HFFc6 (cell line): ENCODE measurements at regions not wholly inside any gene's neighbourhood (a gene's known extent, or its start where the extent isn't known, plus 50 kb on each side); places are given as distances from the start of the nearest gene placed in this dataset.
"Not testable (repeated sequence)": the region's sequence is repeated elsewhere in the genome, so short reads cannot be mapped to it uniquely, and the experiment has no call there.

Experiments
- DNase-seq: peaks from one replicate; pipeline ENCODE4 v3.0.0-alpha.2; 2018
- H3K27ac Mint-ChIP-seq: 2 replicates; pipeline ENCODE4 v1.8.0; 2020; ENCODE audit warnings: mild to moderate bottlenecking, mixed read lengths
- H3K27me3 Mint-ChIP-seq: 2 replicates; pipeline ENCODE4 v1.8.0; 2021; ENCODE audit warnings: mild to moderate bottlenecking, moderate library complexity, mixed read lengths; ENCODE audit not compliant: insufficient read depth
- H3K36me3 Mint-ChIP-seq: 2 replicates; pipeline ENCODE4 v1.8.0; 2021; ENCODE audit warnings: low read depth, mixed read lengths
- H3K4me1 Mint-ChIP-seq: 2 replicates; pipeline ENCODE4 v1.8.0; 2020; ENCODE audit warnings: low read depth, mixed read lengths
- H3K4me3 Mint-ChIP-seq: 2 replicates; pipeline ENCODE4 v1.8.0; 2020; ENCODE audit warnings: mild to moderate bottlenecking, moderate library complexity, mixed read lengths
- H3K9me3 Mint-ChIP-seq: 2 replicates; pipeline ENCODE4 v1.8.0; 2020; ENCODE audit warnings: mild to moderate bottlenecking, mixed read lengths
- TF ChIP-seq, protein P1 (sequence below): fragments of 200-600 bp; sonication (generic); IDR thresholded peaks from 2 replicates; pipeline ENCODE4 v1.5.0; 2021; ENCODE audit warnings: antibody characterized with exemption, mild to moderate bottlenecking

DNA sequence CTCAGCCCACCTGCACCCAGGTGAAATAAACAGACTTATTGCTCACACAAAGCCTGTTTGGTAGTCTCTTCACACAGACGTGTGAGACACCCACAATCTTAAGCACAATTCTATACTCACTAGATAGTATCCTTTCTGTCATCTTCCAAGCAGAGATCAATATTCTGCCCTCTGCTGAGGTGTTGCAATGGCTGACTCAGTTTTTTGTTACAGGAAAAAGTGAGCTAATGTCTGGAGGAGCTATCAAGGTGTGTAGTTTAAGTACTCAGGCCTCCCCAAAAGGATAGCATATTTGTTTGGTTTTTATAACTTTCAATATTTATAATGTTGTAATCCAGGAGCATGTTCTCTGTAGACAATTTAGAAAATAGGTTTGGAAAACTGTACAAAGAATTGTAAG is 775.2 kb upstream of the POU3F4 start:
- H3K4me1 Mint-ChIP-seq: no peaks in the 10 kb centered on the region
- no peak overlapping the region for H3K27ac Mint-ChIP-seq
- H3K27me3 Mint-ChIP-seq: no peaks in the 10 kb centered on the region

DNA sequence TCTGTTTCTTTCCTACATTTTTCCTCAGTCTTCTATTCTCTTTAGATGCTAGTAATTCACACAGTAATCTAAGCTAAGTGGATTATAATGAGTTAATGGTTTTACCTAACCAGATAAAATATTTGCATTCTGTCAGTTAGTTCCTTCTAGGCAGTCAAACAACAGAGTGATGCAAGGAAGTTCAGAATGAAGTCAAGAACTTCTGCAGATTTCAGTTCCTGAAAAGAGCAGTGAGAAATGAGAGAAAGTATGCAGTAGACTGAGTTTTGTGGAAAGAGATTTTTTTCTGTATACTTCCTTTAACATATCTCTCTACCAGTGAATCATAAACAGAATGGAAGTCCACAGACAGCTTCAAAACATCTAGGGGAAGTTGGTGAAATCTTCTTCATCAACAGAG is 774.0 kb upstream of the POU3F4 start:
- Mint-ChIP-seq H3K27ac (no peak overlapping the region), H3K4me3 (no peak overlapping the region), H3K36me3 (no peaks in the 10 kb centered on the region), H3K9me3 (no peaks in the 10 kb centered on the region), H3K4me1 (no peaks in the 10 kb centered on the region), H3K27me3 (no peaks in the 10 kb centered on the region)
- no peak for DNase-seq
- TF ChIP-seq, protein P1, sequence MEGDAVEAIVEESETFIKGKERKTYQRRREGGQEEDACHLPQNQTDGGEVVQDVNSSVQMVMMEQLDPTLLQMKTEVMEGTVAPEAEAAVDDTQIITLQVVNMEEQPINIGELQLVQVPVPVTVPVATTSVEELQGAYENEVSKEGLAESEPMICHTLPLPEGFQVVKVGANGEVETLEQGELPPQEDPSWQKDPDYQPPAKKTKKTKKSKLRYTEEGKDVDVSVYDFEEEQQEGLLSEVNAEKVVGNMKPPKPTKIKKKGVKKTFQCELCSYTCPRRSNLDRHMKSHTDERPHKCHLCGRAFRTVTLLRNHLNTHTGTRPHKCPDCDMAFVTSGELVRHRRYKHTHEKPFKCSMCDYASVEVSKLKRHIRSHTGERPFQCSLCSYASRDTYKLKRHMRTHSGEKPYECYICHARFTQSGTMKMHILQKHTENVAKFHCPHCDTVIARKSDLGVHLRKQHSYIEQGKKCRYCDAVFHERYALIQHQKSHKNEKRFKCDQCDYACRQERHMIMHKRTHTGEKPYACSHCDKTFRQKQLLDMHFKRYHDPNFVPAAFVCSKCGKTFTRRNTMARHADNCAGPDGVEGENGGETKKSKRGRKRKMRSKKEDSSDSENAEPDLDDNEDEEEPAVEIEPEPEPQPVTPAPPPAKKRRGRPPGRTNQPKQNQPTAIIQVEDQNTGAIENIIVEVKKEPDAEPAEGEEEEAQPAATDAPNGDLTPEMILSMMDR: no peak

More for the DNA sequence above, 775.2 kb upstream of the POU3F4 start:
- no peak overlapping the region for H3K4me3 Mint-ChIP-seq
- TF ChIP-seq, protein P1: no peak
- H3K9me3 Mint-ChIP-seq: peaks cover 4% of the 10 kb centered on the region; the same call in 1 of the 2 replicates
- no peak for DNase-seq
- no peaks in the 10 kb centered on the region for H3K36me3 Mint-ChIP-seq

DNA sequence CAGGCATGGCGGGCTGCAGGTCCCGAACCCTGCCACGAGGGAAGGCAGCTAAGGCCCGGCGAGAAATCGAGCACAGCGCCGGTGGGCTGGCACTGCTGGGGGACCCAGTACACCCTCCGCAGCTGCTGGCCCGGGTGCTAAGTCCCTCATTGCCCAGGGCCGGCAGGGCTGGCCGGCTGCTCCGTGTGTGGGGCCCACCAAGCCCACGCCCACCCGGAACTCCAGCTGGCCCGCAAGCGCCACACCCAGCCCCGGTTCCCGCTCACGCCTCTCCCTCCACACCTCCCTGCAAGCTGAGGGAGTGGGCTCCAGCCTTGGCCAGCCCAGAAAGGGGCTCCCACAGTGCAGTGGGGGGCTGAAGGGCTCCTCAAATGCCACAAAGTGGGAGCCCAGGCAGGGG is 769.8 kb upstream of the POU3F4 start:
- DNase-seq, H3K9me3 Mint-ChIP-seq, H3K36me3 Mint-ChIP-seq, H3K27ac Mint-ChIP-seq, H3K27me3 Mint-ChIP-seq, H3K4me1 Mint-ChIP-seq, H3K4me3 Mint-ChIP-seq: not testable (repeated sequence)

DNA sequence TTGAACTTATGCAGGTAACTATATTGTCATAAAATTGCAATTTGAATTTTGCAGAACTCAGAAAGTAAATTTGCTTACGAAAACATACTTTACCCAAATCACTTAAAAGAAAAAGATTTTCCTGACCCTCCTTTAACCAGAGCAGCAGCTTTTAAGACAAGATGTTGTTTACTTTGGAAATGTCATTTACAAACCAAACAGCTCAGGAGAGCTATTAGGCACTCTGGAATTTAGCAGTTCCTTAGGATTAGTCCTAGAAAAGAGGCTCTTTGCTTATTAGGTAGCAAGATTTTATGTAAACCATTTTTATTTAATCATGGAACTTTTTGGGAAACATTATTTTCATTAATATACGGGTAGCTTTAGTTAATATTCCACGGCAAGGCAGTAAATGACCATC is 765.7 kb upstream of the POU3F4 start:
- TF ChIP-seq, protein P1: no peak
- no peak overlapping the region for H3K4me3 Mint-ChIP-seq
- no peak overlapping the region for H3K27ac Mint-ChIP-seq
- no peaks in the 10 kb centered on the region for H3K36me3 Mint-ChIP-seq
- H3K9me3 Mint-ChIP-seq: no peaks in the 10 kb centered on the region
- no peaks in the 10 kb centered on the region for H3K4me1 Mint-ChIP-seq
- H3K27me3 Mint-ChIP-seq: peaks cover 2% of the 10 kb centered on the region; the same call in 1 of the 2 replicates
- no peak for DNase-seq

DNA sequence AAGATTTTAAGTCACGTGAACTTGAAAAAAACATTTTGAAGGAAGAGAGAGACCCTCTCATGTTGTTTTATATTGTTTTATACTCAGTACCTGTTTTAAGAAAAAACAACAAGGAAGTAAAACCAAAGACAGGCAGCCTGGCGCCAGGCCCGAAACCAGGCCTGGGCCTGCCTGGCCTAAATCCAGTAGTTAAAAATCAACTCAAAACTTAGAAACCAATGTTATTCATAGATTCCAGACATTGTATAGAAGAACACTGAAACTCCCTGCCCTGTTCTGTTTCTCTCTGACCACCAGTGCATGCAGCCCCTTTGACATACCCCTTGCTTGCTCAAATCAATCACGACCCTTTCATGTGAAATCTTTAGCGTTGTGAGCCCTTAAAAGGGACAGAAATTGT is 762.4 kb upstream of the POU3F4 start:
- not testable (repeated sequence) for DNase-seq, H3K9me3 Mint-ChIP-seq, H3K27ac Mint-ChIP-seq, H3K4me1 Mint-ChIP-seq, H3K4me3 Mint-ChIP-seq, H3K36me3 Mint-ChIP-seq, H3K27me3 Mint-ChIP-seq

DNA sequence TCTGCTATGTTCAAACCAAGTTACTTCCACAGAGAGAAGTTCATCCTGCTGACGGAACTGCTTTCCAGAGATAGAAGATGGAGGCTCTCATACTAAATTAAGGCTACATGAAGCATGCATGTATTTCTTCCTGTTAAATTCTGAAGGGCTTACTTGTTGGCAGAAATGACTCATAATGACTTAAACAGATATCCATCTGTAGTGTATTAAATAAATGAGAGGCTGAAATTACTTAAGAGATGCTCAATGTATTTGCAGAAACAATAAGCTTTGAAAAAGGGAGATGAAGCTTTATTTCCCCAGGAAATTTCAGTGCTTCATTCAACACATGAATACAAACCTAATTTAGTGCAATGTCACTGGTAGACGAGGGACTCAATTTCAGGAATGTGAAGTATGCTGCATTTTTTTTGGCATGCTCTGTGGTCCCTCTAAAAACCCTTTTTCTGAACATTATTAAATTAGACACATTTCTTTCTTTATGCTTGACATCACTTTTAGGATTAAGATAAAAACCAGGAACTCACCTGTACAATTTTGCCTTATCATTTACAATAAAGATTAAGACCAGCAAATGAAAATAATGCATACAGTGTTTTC is 759.1 kb upstream of the POU3F4 start:
- Mint-ChIP-seq H3K4me3 (no peak overlapping the region), H3K4me1 (no peaks in the 10 kb centered on the region), H3K27me3 (peaks cover 2% of the 10 kb centered on the region), H3K9me3 (no peaks in the 10 kb centered on the region), H3K36me3 (no peaks in the 10 kb centered on the region), H3K27ac (no peak overlapping the region)
- DNase-seq: no peak
- TF ChIP-seq, protein P1: no peak

DNA sequence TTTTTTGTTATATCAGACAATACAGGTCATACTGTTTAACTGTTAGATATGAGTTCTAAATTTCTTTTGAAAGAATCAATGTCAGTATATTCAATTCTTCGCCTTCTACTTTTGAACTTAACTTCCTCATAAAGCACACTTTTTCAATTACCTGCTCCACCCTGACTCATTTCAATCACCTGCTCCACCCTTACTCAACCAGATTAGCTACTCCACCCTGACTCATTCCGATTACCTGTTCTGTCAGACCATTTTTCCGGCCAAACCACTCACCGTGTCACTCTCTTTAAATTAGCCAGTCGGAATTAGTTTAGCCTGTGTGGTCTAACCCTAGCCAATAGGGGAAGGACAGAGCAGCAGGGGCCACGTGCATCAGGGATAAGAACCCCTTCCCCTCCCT is 751.8 kb upstream of the POU3F4 start:
- DNase-seq: no peak
- Mint-ChIP-seq H3K27me3 (no peaks in the 10 kb centered on the region; the same call in 1 of the 2 replicates), H3K4me3 (no peak overlapping the region), H3K9me3 (no peaks in the 10 kb centered on the region), H3K4me1 (no peaks in the 10 kb centered on the region), H3K36me3 (no peaks in the 10 kb centered on the region), H3K27ac (no peak overlapping the region)
- TF ChIP-seq, protein P1: no peak
